ENCODE measurements at regions not wholly inside any gene's neighbourhood (a gene's known extent, or its start where the extent isn't known, plus 50 kb on each side); places are given as distances from the start of the nearest gene placed in this dataset.
"Not testable (repeated sequence)": the region's sequence is repeated elsewhere in the genome, so short reads cannot be mapped to it uniquely, and the experiment has no call there.

DNA sequence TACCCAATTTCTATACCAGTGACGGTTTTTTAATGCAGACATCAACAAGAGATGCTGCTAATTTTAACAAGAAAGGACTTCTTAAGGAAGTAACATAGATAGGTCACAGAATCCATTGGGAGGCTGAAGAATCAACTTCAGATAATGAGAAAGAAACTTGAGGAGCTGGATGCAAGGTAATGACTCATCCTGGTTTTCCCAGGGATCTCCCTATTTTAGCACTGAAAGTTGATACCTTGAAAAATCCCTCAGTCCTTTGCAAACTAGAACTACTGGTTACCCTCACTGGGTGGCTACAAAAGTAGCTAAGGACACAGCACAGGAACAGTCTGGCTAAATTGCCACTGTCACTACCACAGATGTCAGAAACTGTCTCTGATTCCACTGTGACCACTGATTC lies 561.9 kb downstream of the FLRT2 start:
- no peak for DNase-seq

- DNase-seq = peak; percentile 22
These were observed 558.2 kb downstream of the FLRT2 start for GRCh38 chr14:86088156-86088555.

GRCh38 chr14:86087377-86087776 lies 557.4 kb downstream of the FLRT2 start:
- no peak for DNase-seq

GRCh38 chr14:86086962-86087361 lies 557.0 kb downstream of the FLRT2 start:
- DNase-seq = no peak

DNA sequence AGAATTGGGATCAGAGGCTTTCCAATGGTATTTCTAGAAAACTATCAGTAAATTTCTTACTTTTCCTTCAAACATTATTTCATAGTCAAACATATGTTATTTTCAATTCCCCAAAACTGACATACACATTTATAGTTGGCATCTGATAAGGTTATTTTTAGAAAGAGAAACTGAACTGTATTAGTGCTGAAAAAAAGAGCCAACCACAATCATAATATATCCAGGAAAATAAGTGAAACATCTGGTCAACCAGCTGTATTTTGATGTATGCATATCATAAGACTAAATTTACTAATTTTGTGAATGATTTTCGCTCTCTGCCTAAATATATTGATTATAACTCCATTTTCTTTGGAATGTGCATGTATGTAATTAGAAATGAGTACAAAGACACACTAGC lies 554.2 kb downstream of the FLRT2 start:
- no peak for DNase-seq

GRCh38 chr14:86083616-86084015 lies 553.7 kb downstream of the FLRT2 start:
- DNase-seq = no peak

GRCh38 chr14:86072116-86072894 lies 542.4 kb downstream of the FLRT2 start:
- no peak for DNase-seq

DNA sequence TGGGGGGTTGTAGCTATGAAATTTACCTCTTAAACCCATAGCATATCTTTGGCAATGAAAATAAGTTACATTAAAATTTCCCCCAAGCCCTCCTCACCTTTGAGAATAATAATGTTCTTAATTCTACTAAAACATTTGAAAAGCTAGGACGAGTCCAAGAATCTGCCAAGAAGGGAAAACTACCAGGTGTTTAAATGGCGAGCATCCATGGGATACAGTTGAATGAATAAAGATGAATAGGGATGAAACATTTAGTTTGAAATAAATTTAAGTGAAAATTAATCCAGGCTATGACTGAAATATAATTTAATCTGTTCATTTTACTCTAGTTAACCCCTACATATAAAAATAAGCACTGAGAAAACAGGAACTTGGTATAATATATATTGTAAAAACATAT lies 536.7 kb downstream of the FLRT2 start:
- DNase-seq = no peak

- no peak for DNase-seq
These were observed 535.5 kb downstream of the FLRT2 start for GRCh38 chr14:86065407-86065806.

DNA sequence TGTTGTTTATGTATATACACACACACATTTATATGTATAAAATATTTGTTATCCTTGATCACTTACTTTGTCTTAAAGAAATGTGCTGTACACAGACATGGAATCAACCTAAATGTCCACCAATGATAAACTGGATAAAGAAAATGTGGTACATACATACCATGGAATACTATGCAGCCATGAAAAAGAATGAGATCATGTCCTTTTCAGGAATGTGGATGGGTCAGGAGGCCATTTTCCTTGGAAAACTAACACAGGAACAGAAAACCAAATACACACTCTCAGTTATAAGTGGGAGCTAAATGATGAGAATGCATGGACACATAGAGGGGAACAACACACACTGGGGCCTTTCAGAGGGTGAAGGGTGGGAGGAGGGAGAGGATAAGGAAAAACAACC lies 534.7 kb downstream of the FLRT2 start:
- DNase-seq = not testable (repeated sequence)

DNA sequence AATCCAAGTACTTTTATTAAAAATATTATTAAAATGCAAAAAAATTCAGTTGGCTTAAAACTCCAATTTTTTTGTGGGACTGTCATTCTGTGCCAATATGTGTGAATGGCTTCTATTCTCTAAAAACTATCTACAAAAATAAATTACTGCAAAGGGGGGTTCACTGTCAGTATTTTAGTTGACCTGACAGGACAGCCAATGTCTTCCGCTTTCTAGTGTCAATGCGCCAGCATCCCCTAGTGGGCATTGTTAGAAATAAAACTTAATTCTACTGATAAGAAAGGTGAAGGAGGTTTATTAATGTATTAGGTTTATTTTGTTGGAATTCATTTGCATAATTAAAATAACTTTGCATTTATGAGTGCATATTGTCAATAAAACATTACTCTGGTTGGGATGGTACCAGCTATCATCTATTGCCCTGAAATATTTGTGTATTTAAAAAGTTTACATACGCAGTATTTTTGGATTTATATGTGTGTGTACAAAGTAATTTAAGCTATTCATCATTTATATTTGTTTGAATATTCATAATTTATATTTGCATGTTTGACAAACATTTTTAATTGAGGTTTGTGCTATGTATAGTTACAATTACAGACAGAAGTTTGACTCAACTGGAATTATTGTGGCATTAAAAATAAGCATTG lies 527.2 kb downstream of the FLRT2 start:
- peak; percentile 66 for DNase-seq

DNA sequence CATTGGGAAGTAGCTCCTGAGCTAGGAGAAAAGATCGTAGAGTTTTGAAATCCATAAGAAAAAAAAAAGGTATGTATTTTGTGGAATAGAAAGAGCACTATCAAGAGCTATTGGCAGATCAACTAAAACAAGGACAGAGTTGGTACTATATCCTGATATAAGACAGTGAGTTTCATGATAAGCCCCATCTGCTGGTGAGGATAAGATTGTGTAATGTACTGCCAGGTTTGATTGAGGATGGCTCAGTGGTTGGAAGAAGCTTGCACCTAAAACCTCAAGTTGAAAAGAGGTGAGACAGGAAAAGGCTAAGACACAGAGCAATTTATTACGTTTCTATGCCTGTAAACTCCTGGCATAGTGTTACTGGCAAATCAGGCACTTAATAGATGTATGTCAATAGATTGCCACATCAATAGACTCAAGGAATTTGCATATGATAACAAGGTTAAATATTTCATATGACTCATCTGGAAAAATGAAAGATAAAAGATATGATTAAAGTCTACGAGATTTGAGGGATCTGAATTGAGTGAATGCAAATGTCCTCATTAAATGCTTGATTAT lies 525.6 kb downstream of the FLRT2 start:
- DNase-seq = peak; percentile 32

DNA sequence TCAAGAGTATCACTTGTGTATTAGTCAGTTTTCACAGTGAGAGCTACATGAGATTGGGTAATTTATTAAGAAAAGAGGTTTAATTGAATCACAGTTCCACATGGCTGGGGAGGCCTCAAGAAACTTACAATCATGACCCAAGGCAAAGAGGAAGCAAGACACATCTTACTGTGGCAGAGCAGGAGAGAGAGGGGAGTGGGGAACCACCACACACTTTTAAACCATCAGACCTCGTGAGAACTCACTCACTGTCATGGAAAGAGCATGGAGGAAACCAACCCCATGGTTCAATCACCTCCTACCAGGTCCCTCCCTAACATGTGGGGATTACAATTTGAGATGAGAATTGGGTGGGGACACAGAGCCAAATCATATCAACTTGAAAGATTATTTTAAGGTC lies 522.9 kb downstream of the FLRT2 start:
- DNase-seq = no peak

GRCh38 chr14:86050757-86051156 lies 520.8 kb downstream of the FLRT2 start:
- no peak for DNase-seq

DNA sequence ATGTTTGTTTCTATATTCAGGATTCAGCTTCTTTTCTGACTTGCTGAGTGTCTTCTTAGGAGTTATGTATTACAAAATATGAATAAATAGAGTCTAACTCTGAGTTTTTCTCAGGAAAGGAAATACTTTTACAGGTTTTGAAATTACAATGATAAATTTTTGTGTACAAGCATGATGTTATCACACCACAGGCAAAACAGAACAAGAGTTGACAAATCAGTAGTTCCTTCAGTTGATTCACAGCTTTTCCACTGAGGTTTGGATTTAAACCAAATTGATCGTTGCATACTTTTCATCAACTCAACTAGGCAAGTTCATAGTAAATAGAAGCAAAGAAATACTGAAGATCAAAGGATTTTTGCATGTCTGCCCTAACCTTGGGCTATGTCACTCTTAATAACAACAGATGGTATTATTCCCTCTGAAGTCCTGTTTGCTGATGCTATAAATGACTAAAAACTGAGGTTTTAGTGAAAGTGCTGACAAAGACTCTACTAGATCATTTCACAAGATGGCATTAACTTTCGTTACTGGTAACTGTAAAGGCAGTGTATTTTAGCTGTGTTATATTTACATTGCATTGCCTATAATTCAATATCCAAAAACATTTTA lies 520.2 kb downstream of the FLRT2 start:
- no peak for DNase-seq

DNA sequence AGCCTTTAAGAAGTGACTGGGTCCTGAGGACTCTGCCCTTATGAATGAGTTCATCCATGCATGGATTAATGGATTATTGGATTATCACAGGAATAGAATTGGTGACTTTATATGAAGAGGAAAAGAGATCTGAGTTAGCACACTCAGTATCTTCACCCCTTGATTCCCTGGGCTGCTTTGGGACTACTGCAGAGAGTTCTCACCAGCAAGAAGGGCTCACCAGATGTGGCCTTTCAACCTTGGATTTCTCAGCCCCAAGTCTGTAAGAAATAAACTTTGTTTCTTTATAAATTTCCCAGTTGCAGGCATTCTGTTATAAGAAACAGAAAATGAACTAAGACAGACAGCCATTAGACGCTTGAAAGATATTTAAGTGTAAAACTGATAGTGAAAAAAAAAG lies 509.2 kb downstream of the FLRT2 start:
- no peak for DNase-seq

GRCh38 chr14:86038387-86039042 lies 508.6 kb downstream of the FLRT2 start:
- peak; percentile 71 for DNase-seq

DNA sequence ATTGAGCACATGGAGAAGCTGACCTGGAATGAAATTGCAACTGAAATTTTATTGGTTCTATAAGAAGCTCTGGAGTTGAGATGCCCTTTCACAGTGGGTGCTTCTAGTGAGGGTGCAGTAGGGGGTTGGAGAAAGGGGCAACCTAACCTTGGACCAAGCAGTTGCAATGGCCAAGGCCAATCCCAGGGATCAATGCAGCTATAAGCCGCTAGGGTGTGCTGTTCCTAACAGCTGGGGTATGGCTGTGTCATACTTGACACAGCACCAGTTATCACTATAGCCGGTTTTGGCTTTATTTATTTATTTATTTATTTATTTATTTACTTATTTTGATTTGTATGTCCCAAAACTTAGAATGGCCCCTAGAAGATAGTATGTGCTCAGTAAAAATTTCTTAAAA lies 505.9 kb downstream of the FLRT2 start:
- no peak for DNase-seq

DNA sequence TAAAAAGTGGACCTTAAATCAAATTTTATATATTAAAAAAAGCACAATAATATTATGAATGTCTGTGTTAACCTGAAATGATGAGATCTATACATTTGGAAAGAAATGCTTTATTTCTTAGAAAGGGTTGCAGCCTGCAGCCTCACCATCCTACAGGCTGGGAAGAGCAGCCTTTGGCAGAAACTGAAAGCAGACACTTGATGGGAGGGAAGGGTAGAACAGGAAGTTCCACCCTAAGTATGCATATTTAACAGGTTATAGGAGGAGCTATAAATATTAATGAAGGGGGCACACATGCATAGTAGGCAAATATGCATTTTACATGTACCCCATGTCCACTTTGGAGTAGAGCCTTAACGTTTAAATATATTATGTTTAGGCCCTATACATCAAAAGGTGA lies 498.0 kb downstream of the FLRT2 start:
- DNase-seq = no peak

- DNase-seq = no peak
These were observed 497.2 kb downstream of the FLRT2 start for GRCh38 chr14:86027144-86027543.

DNA sequence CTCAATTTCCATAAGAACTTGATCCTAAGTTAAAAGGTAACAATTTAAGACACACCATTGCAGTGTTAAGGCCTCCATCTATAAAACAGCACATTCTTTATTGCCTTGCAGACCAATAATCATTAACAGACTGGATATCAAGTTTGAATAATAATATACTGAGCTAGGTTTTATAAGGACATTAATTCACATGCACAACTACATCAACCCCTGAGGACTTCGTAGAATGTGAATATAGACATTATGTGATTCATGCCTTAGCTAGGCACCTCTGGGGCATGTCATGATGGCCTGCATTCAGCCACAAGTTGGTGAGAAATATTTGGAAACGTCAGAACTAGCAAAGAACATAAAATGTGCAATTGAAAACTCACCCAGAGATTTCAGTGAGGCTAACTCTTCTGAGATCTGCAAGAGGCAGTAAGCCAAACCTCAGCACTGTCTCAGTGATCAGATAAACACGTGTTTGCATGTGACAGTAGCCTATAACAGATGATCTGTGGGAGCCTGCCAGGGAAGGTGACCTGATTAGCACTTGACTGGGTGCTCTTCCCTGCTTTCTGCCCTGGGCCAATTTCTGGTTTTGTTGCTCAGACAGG lies 492.2 kb downstream of the FLRT2 start:
- no peak for DNase-seq

DNA sequence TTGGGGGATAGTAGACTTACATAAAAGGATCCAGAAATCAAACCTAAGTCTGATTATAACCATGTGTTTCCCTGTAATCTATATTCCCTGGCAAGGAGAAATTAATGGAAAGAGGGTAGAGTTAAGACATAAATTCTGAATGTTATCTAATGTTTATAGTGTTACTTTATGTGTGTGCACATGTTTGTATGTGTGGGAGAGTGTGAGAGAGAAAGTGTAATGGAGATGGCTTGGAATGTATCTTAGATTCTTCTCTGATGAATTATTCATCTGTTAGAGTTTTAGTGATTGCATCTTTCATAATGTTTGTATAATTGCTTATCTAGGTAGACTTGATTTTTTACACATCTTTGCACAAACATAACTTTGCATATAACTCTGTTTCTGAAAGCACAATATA lies 490.9 kb downstream of the FLRT2 start:
- DNase-seq = no peak

- no peak for DNase-seq
These were observed 486.0 kb downstream of the FLRT2 start for GRCh38 chr14:86015941-86016340.

Data from eye (tissue), 1 donor.